HL-60 (cell line): ENCODE measurements at regions not wholly inside any gene's neighbourhood (a gene's known extent, or its start where the extent isn't known, plus 50 kb on each side); places are given as distances from the start of the nearest gene placed in this dataset.

Experiments
- SPI1 ChIP-seq: IDR thresholded peaks from 2 replicates; pipeline ENCODE4 v1.6.1; 2012; ENCODE audit warnings: low read depth, mild to moderate bottlenecking, borderline replicate concordance
- TF ChIP-seq, protein P1 (sequence below): IDR thresholded peaks from one replicate; pipeline ENCODE4 v1.5.1; 2011; ENCODE audit warnings: low read length, control low read depth, inconsistent platforms; ENCODE audit not compliant: insufficient read depth

DNA sequence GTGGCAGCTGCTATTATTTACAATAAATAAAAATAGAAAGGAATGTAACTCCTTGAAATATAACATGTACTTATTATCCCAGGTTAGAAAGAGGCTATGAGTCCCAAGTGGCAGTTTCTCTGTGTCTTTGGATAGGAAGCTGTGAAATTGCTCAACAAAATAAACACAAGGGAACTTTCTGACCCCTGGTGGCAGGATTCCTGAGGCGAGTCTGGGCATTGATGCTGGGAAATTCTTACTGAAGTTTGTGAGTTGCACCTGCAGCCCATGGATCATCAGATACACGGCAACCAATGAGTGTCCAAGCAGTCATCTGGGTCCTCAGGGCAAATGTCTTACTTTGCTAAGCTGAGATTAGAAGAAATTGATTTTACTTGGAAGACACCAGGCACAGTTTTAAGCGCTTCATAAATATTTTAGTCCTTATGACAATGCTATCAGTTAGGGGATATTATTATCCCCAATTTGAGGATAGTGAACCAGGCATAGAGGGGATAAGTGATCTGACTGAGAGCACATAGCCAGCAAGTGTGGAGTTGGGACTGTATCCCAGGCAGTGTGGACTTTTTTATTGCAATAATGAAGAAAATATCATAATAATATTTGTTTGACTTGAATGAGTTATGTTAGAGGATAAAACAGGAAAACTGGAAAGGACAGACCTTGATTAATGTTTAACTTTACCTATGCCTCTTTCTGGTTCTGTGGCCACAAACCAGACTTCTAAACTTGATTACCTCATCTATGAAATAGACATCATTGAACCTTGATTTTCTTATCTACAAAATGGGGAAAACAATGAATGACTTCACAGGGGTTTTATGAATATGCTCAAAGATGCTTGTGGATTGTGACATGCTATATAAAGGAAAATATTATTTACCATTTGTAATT is 265.5 kb upstream of the ADAMTSL1 start:
- TF ChIP-seq, protein P1, sequence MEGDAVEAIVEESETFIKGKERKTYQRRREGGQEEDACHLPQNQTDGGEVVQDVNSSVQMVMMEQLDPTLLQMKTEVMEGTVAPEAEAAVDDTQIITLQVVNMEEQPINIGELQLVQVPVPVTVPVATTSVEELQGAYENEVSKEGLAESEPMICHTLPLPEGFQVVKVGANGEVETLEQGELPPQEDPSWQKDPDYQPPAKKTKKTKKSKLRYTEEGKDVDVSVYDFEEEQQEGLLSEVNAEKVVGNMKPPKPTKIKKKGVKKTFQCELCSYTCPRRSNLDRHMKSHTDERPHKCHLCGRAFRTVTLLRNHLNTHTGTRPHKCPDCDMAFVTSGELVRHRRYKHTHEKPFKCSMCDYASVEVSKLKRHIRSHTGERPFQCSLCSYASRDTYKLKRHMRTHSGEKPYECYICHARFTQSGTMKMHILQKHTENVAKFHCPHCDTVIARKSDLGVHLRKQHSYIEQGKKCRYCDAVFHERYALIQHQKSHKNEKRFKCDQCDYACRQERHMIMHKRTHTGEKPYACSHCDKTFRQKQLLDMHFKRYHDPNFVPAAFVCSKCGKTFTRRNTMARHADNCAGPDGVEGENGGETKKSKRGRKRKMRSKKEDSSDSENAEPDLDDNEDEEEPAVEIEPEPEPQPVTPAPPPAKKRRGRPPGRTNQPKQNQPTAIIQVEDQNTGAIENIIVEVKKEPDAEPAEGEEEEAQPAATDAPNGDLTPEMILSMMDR, result no peak
- no peak for TF ChIP-seq SPI1
